AG04450 (cell line): ENCODE measurements at regions not wholly inside any gene's neighbourhood (a gene's known extent, or its start where the extent isn't known, plus 50 kb on each side); places are given as distances from the start of the nearest gene placed in this dataset.

Experiments
- CTCF ChIA-PET: fragments of 300-600, 350-600 bp; formaldehyde crosslinking; extraction: SDS; loops from one replicate; lab custom pipeline; 2022; ENCODE audit warnings: antibody characterized with exemption, inconsistent platforms; lab: Charles Lee
- POLR2A ChIA-PET: fragments of 350-600 bp; formaldehyde crosslinking; extraction: SDS; loops from one replicate; lab custom pipeline; 2021; ENCODE audit warnings: antibody characterized with exemption, inconsistent platforms; lab: Yijun Ruan, JAX
- DNase-seq: peaks from one replicate; pipeline ENCODE4 v3.0.0-alpha.2; 2011; ENCODE audit warnings: low read depth, low spot score
- H3K27ac ChIP-seq: one replicate; pipeline ENCODE4 v1.5.1; 2012; ENCODE audit warnings: low read depth, low read length, control low read depth
- H3K27me3 ChIP-seq: one replicate; pipeline ENCODE4 v1.6.0; 2012; ENCODE audit warnings: low read length; ENCODE audit not compliant: control insufficient read depth, insufficient read depth
- H3K4me3 ChIP-seq: 2 replicates; pipeline ENCODE4 v1.5.1; 2011; ENCODE audit warnings: mild to moderate bottlenecking, low read depth, low read length, control low read depth
- H3K9me3 ChIP-seq: 2 replicates; pipeline ENCODE4 v1.5.1; 2012; ENCODE audit warnings: low read length; ENCODE audit not compliant: control insufficient read depth, insufficient read depth
- CTCF ChIP-seq: IDR thresholded peaks from 2 replicates; pipeline ENCODE4 v1.5.1; 2011; ENCODE audit warnings: low read depth, low read length, control low read depth, inconsistent platforms

- POLR2A ChIA-PET: no interaction called here
- no peaks in the 10 kb centered on the region for H3K27me3 ChIP-seq
- H3K4me3 ChIP-seq: no peak overlapping the region
- CTCF ChIA-PET: no interaction called here
- H3K27ac ChIP-seq: no peak overlapping the region
- no peak for TF ChIP-seq CTCF
- H3K9me3 ChIP-seq: peaks cover 8% of the 10 kb centered on the region; the same call in 1 of the 2 replicates
- no peak for DNase-seq
Observed at GRCh38 chr13:103410002-103410401, 343.8 kb upstream of the SLC10A2 start.

- no peak for DNase-seq
- H3K27me3 ChIP-seq: no peaks in the 10 kb centered on the region
- TF ChIP-seq CTCF: no peak
- H3K4me3 ChIP-seq: no peak overlapping the region
- H3K27ac ChIP-seq: no peak overlapping the region
- ChIA-PET CTCF (no interaction called here), POLR2A (no interaction called here)
- H3K9me3 ChIP-seq: peaks cover 3% of the 10 kb centered on the region; the same call in 1 of the 2 replicates
Observed at GRCh38 chr13:103406967-103407366, 340.8 kb upstream of the SLC10A2 start.

GRCh38 chr13:103405297-103405696 is 339.1 kb upstream of the SLC10A2 start:
- no peak for DNase-seq
- Histone ChIP-seq H3K9me3 (peaks cover 3% of the 10 kb centered on the region; the same call in 1 of the 2 replicates), H3K27me3 (no peaks in the 10 kb centered on the region), H3K27ac (no peak overlapping the region), H3K4me3 (no peak overlapping the region)
- CTCF ChIA-PET: no interaction called here
- POLR2A ChIA-PET: no interaction called here
- no peak for TF ChIP-seq CTCF

- Histone ChIP-seq H3K4me3 (no peak overlapping the region), H3K27ac (no peak overlapping the region), H3K9me3 (peaks cover 4% of the 10 kb centered on the region), H3K27me3 (no peaks in the 10 kb centered on the region)
- DNase-seq: no peak
- TF ChIP-seq CTCF: no peak
- ChIA-PET POLR2A (no interaction called here), CTCF (no interaction called here)
Observed at GRCh38 chr13:103403814-103404213, 337.6 kb upstream of the SLC10A2 start.

- Histone ChIP-seq H3K27ac (no peak overlapping the region), H3K4me3 (no peak overlapping the region), H3K9me3 (peaks cover 7% of the 10 kb centered on the region), H3K27me3 (no peaks in the 10 kb centered on the region)
- POLR2A ChIA-PET: no interaction called here
- CTCF ChIA-PET: no interaction called here
- no peak for TF ChIP-seq CTCF
- no peak for DNase-seq
Observed at GRCh38 chr13:103403148-103403740, 337.0 kb upstream of the SLC10A2 start.
